HEK293 (cell line): ENCODE measurements at regions not wholly inside any gene's neighbourhood (a gene's known extent, or its start where the extent isn't known, plus 50 kb on each side); places are given as distances from the start of the nearest gene placed in this dataset.

Experiments
- CTCF ChIA-PET: fragments of 350-600 bp; formaldehyde crosslinking; extraction: SDS; loops from one replicate; lab custom pipeline; 2021; ENCODE audit warnings: antibody characterized with exemption; lab: Yijun Ruan, JAX
- POLR2A ChIA-PET: fragments of 300-600 bp; formaldehyde crosslinking; extraction: SDS; loops from one replicate; lab custom pipeline; 2020; ENCODE audit warnings: antibody characterized with exemption, inconsistent platforms; lab: Yijun Ruan, JAX
- H3K27ac ChIP-seq: fragments of 200-500 bp; sonication (Bioruptor generic); 2 replicates; pipeline ENCODE4 v1.5.1; 2014; ENCODE audit warnings: low read depth, low read length, control low read depth, inconsistent platforms; ENCODE audit errors: extremely low read depth
- H3K36me3 ChIP-seq, 2 experiments: fragments of 200-500 bp in 1 of 2; sonication (Bioruptor generic) in 1 of 2; 1 replicate in 1 of 2; 2 replicates in 1 of 2; pipeline ENCODE4 v1.5.1; 2014 to 2017; ENCODE audit warnings: inconsistent platforms in 2 of 2, low read length in 2 of 2; ENCODE audit not compliant: control insufficient read depth in 2 of 2, insufficient read depth in 1 of 2
- H3K4me1 ChIP-seq: fragments of 200-500 bp; sonication (Bioruptor generic); 2 replicates; pipeline ENCODE4 v1.5.1; 2014; ENCODE audit warnings: mild to moderate bottlenecking, low read length, inconsistent platforms; ENCODE audit not compliant: control insufficient read depth, insufficient read depth
- H3K4me3 ChIP-seq: 2 replicates; pipeline ENCODE4 v1.5.1; 2011; ENCODE audit warnings: low read depth, mild to moderate bottlenecking, control low read depth, low read length, moderate library complexity
- H3K9me3 ChIP-seq: fragments of 200-500 bp; sonication (Bioruptor generic); 2 replicates; pipeline ENCODE4 v1.5.1; 2014; ENCODE audit warnings: low read depth, low read length, inconsistent platforms; ENCODE audit not compliant: control insufficient read depth, insufficient read depth
- AEBP2 ChIP-seq: fragments of 450-650 bp; formaldehyde crosslinking; IDR thresholded peaks from 2 replicates; pipeline ENCODE4 v1.5.1; 2016; ENCODE audit warnings: missing biosample characterization, missing genetic modification characterization, borderline replicate concordance
- PATZ1 ChIP-seq: fragments of 450-650 bp; formaldehyde crosslinking; IDR thresholded peaks from 2 replicates; pipeline ENCODE4 v1.5.1; 2016; ENCODE audit warnings: missing biosample characterization, missing genetic modification characterization
- PRDM2 ChIP-seq: fragments of 450-650 bp; formaldehyde crosslinking; IDR thresholded peaks from 2 replicates; pipeline ENCODE4 v1.5.1; 2016; ENCODE audit warnings: missing biosample characterization, missing genetic modification characterization, borderline replicate concordance
- REPIN1 ChIP-seq: fragments of 450-650 bp; formaldehyde crosslinking; IDR thresholded peaks from 2 replicates; pipeline ENCODE4 v1.5.1; 2017; ENCODE audit warnings: missing biosample characterization, missing genetic modification characterization, low read depth
- SP7 ChIP-seq: fragments of 450-650 bp; formaldehyde crosslinking; IDR thresholded peaks from 2 replicates; pipeline ENCODE4 v1.5.1; 2016; ENCODE audit warnings: missing biosample characterization, missing genetic modification characterization
- ZBTB20 ChIP-seq: fragments of 450-650 bp; formaldehyde crosslinking; IDR thresholded peaks from 2 replicates; pipeline ENCODE4 v1.5.1; 2016; ENCODE audit warnings: missing biosample characterization, missing genetic modification characterization
- ZEB2 ChIP-seq: fragments of 450-650 bp; formaldehyde crosslinking; IDR thresholded peaks from 2 replicates; pipeline ENCODE4 v1.5.1; 2016; ENCODE audit warnings: missing biosample characterization, missing genetic modification characterization
- ZNF112 ChIP-seq: fragments of 450-650 bp; formaldehyde crosslinking; IDR thresholded peaks from 2 replicates; pipeline ENCODE4 v1.5.0; 2017; ENCODE audit warnings: missing biosample characterization, missing genetic modification characterization
- ZNF221 ChIP-seq: fragments of 450-650 bp; formaldehyde crosslinking; IDR thresholded peaks from 2 replicates; pipeline ENCODE4 v1.5.1; 2017; ENCODE audit warnings: missing biosample characterization, missing genetic modification characterization, borderline replicate concordance
- ZNF280C ChIP-seq: fragments of 450-650 bp; formaldehyde crosslinking; IDR thresholded peaks from 2 replicates; pipeline ENCODE4 v1.5.1; 2016; ENCODE audit warnings: missing biosample characterization, missing genetic modification characterization
- ZNF560 ChIP-seq: fragments of 450-650 bp; formaldehyde crosslinking; IDR thresholded peaks from 2 replicates; pipeline ENCODE4 v1.5.1; 2017; ENCODE audit warnings: missing biosample characterization, missing genetic modification characterization, borderline replicate concordance
- ZNF654 ChIP-seq: fragments of 450-650 bp; formaldehyde crosslinking; IDR thresholded peaks from 2 replicates; pipeline ENCODE4 v1.5.1; 2016; ENCODE audit warnings: low read depth, missing biosample characterization, missing genetic modification characterization
- ZNF76 ChIP-seq: fragments of 450-650 bp; formaldehyde crosslinking; IDR thresholded peaks from 2 replicates; pipeline ENCODE4; 2016; ENCODE audit warnings: low read depth, missing biosample characterization, missing genetic modification characterization, borderline replicate concordance
- ZNF837 ChIP-seq: fragments of 450-650 bp; formaldehyde crosslinking; IDR thresholded peaks from 2 replicates; pipeline ENCODE4 v1.5.1; 2016; ENCODE audit warnings: missing biosample characterization, missing genetic modification characterization
- TF ChIP-seq, protein P1 (sequence below): fragments of 450-650 bp; formaldehyde crosslinking; IDR thresholded peaks from 2 replicates; pipeline ENCODE4 v1.5.1; 2016; ENCODE audit warnings: missing biosample characterization, missing genetic modification characterization
- TF ChIP-seq, protein P2 (sequence below): fragments of 450-650 bp; formaldehyde crosslinking; IDR thresholded peaks from 2 replicates; pipeline ENCODE4 v1.5.1; 2017; ENCODE audit warnings: missing biosample characterization, mild to moderate bottlenecking, missing genetic modification characterization, moderate library complexity

GRCh38 chr6:141107591-141108160, 1025.0 kb upstream of the GJE1 start:
- Histone ChIP-seq H3K36me3 (no peaks in the 10 kb centered on the region), H3K27ac (no peak overlapping the region), H3K4me3 (no peak overlapping the region), H3K9me3 (no peaks in the 10 kb centered on the region), H3K4me1 (no peaks in the 10 kb centered on the region)
- POLR2A ChIA-PET: no interaction called here
- CTCF ChIA-PET: no interaction called here
- TF ChIP-seq PATZ1 (tag by site-specific recombination) (no peak), ZNF221 (no peak), ZNF560 (tag by site-specific recombination) (no peak), ZNF280C (tag by site-specific recombination) (no peak), ZNF76 (tag by site-specific recombination) (no peak), ZNF654 (no peak), ZNF112 (tag by site-specific recombination) (no peak), AEBP2 (tag by site-specific recombination) (no peak), ZNF837 (tag by site-specific recombination) (no peak), SP7 (tag by site-specific recombination) (no peak), ZEB2 (tag by site-specific recombination) (no peak), REPIN1 (no peak), ZBTB20 (tag by site-specific recombination) (no peak), PRDM2 (tag by site-specific recombination) (no peak)
- TF ChIP-seq, protein P1, sequence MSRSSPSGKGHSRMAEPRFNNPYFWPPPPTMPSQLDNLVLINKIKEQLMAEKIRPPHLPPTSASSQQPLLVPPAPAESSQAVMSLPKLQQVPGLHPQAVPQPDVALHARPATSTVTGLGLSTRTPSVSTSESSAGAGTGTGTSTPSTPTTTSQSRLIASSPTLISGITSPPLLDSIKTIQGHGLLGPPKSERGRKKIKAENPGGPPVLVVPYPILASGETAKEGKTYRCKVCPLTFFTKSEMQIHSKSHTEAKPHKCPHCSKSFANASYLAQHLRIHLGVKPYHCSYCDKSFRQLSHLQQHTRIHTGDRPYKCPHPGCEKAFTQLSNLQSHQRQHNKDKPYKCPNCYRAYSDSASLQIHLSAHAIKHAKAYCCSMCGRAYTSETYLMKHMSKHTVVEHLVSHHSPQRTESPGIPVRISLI (tag by site-specific recombination): no peak
- TF ChIP-seq, protein P2, sequence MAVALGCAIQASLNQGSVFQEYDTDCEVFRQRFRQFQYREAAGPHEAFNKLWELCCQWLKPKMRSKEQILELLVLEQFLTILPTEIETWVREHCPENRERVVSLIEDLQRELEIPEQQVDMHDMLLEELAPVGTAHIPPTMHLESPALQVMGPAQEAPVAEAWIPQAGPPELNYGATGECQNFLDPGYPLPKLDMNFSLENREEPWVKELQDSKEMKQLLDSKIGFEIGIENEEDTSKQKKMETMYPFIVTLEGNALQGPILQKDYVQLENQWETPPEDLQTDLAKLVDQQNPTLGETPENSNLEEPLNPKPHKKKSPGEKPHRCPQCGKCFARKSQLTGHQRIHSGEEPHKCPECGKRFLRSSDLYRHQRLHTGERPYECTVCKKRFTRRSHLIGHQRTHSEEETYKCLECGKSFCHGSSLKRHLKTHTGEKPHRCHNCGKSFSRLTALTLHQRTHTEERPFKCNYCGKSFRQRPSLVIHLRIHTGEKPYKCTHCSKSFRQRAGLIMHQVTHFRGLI: no peak
